NT2/D1 (cell line): ENCODE measurements at regions not wholly inside any gene's neighbourhood (a gene's known extent, or its start where the extent isn't known, plus 50 kb on each side); places are given as distances from the start of the nearest gene placed in this dataset.

ENCODE experiments used
- SUZ12 ChIP-seq: IDR thresholded peaks from 2 replicates; pipeline ENCODE4 v1.6.1; 2011; ENCODE audit not compliant: insufficient read length, insufficient read depth; ENCODE audit errors: extremely low read depth
- YY1 ChIP-seq: IDR thresholded peaks from 2 replicates; pipeline ENCODE4 v1.6.1; 2011; ENCODE audit not compliant: insufficient read length, insufficient read depth
- ZNF274 ChIP-seq: IDR thresholded peaks from 2 replicates; pipeline ENCODE4 v1.6.1; 2011; ENCODE audit warnings: mild to moderate bottlenecking, low read depth, low read length

- TF ChIP-seq ZNF274 (no peak), YY1 (no peak), SUZ12 (no peak)
Observed at GRCh38 chr1:172755099-172755498, 96.2 kb downstream of the FASLG start.
